Caki2 (cell line): ENCODE measurements at regions not wholly inside any gene's neighbourhood (a gene's known extent, or its start where the extent isn't known, plus 50 kb on each side); places are given as distances from the start of the nearest gene placed in this dataset.

ENCODE experiments used
- DNase-seq: peaks from one replicate; pipeline ENCODE4 v3.0.0-alpha.2; 2015; ENCODE audit warnings: low read depth
- in situ Hi-C: cut with HindIII; loops from 2 replicates; pipeline ENCODE4 v1.10.0; 2016; ENCODE audit warnings: low sequenced_read_pairs, low pct_unique_long_range_greater_than_20kb, mixed read lengths

GRCh38 chr3:187973977-187974870 is 179.7 kb upstream of the LPP start:
- no peak for DNase-seq
- in situ Hi-C loops: no loop called here

- DNase-seq: peak; percentile 32
- in situ Hi-C loops: no loop called here
Observed at GRCh38 chr3:187974871-187975271, 179.1 kb upstream of the LPP start.

- DNase-seq: peak; percentile 83
- in situ Hi-C loops: no loop called here
Observed at GRCh38 chr3:187975561-187976364, 178.2 kb upstream of the LPP start.

GRCh38 chr3:187976365-187976900 is 177.5 kb upstream of the LPP start:
- in situ Hi-C loops: no loop called here
- DNase-seq: peak; percentile 71

DNA sequence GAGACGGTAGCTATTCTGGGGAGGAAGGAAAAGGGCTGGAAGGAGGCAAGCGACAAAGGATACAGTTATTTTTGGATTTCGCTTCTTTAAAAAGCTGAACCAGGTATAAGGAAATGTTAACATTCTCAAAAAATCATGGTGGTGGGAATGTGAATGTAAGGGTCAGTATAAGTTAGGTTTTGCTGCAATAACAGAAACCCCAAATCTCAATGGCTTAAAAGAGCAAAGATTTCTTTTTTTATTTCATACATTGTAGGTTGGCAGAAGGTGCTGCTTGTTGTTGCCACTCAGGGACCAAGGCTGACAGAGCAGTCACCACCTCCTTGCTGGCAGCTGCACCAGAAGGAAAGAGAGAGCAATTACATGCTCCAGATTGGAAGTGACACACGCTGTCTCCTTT is 176.3 kb upstream of the LPP start:
- in situ Hi-C loops: no loop called here
- no peak for DNase-seq

DNA sequence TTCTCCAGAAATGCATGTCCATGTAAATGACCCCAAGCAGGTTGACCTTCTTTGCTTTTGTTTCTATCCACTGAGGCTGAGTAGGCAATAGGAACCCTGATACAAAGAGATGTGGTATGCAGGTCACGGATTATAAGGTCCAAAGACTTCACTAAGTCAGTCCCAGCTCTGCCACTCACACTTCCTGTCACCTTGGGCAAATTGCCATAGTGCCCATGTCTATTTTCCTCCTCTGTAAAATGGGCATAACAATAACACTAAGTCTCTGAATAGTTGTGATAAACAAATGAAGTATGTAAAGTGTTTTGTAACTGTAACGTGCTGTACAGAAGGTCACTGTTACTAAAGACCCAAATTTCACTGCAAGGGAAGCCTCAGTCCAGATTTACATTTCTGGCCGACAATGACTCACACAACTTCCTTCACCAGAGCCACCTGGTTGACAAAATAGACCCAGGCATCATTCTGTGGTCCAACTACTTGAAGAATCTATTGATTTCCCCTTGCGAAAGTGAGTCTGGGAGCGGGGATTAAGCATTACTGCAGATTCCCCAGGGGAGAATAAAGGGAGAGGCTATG is 175.4 kb upstream of the LPP start:
- in situ Hi-C loops: no loop called here
- no peak for DNase-seq

DNA sequence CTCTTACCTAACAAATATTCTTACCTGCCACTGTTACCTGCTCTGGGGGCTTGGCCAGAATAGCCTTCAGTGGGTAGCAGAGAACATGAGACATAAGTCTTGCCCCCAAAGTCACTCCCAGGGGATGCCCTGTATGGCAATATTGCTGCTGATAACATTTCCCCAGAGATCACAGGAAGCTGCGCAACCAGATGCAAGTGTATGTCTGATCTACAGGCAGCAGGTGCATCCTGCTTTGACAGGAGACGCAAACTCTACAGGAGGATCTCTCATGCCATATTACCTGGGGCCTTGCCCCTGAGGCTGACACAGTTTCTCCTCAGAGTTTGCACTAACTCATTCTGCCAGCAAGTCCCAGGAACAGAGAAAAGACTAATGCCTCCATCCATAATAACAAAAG is 174.4 kb upstream of the LPP start:
- in situ Hi-C loops: no loop called here
- DNase-seq: no peak

DNA sequence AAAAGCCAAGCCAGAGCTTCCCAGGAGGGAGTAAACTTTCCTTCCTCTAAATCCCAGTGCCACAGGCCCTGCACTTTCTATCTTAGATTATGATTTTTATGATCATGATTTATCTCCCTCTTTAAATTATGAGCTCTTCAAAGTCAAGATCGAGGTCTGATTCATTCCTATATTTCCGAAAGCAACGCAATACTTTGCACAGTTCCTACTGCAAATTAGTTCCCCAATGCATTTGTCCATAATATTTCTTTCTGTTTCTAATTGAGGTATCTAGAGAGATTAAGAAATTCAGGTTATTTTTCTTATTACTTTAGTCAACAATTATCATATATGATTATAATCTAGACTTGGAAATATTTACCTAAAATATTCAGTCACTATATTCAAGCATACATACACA is 173.1 kb upstream of the LPP start:
- in situ Hi-C loops: no loop called here

GRCh38 chr3:187982142-187982541 is 171.8 kb upstream of the LPP start:
- peak; percentile 43 for DNase-seq
- in situ Hi-C loops: no loop called here

More for the DNA sequence above, 173.1 kb upstream of the LPP start:
- DNase-seq: no peak

DNA sequence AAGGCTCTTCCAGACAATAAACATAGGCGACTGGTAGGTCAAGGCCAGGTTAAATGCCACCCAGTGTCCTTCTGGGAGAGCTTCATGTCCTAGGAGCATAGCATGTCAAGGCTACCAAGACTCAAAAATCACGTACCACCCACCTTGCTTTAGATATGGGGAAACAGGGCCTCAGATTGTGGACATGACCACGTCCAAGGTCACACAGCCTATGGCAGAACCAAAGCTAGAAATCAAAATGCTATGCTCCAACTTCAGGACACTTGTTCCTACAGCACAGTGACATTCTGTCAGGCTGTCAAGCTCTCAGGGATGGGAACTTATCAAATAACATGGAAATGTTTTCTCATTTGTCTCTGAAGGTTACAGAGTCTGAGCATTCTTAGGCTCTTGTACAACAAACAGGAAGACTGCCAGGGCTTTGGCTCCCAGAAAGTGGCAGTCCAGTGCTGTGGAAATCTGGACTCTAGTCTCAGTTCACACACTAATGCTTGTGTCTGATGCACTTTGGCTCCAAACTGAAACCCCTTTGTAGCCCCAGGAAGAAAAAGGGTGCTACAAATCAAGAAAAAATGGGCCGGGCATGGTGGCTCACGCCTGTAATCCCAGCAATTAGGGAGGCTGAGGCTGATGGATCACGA is 170.4 kb upstream of the LPP start:
- in situ Hi-C loops: no loop called here
- DNase-seq: no peak

- in situ Hi-C loops: no loop called here
- no peak for DNase-seq
Observed at GRCh38 chr3:187985647-187986046, 168.3 kb upstream of the LPP start.

GRCh38 chr3:187986514-187986934 is 167.4 kb upstream of the LPP start:
- peak; percentile 83 for DNase-seq
- in situ Hi-C loops: no loop called here

GRCh38 chr3:187987187-187987586 is 166.8 kb upstream of the LPP start:
- in situ Hi-C loops: no loop called here

GRCh38 chr3:187987924-187988323 is 166.0 kb upstream of the LPP start:
- in situ Hi-C loops: no loop called here

More at GRCh38 chr3:187987187-187987586, 166.8 kb upstream of the LPP start:
- DNase-seq: no peak

GRCh38 chr3:187989575-187990153 is 164.3 kb upstream of the LPP start:
- no peak for DNase-seq
- in situ Hi-C loops: no loop called here

More at GRCh38 chr3:187987924-187988323, 166.0 kb upstream of the LPP start:
- DNase-seq: no peak

DNA sequence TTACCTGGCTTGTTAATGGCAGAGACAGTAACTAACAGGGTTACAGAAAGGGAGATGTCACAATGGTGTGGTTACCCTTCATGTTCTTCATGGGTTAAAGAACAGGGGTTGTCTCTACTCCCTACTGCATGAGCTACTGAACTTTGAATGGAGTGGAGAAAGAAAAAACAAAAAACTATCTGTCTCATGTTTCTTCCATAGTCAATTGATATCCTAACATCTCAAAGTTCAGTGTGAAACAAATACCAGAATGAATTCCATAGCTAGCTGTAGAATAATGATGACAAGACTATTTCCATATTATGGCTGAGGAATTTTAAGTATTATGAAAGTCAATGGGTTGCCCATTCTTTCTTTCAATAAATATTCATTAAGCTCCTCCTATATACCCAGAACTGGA is 161.3 kb upstream of the LPP start:
- in situ Hi-C loops: no loop called here
- DNase-seq: no peak

DNA sequence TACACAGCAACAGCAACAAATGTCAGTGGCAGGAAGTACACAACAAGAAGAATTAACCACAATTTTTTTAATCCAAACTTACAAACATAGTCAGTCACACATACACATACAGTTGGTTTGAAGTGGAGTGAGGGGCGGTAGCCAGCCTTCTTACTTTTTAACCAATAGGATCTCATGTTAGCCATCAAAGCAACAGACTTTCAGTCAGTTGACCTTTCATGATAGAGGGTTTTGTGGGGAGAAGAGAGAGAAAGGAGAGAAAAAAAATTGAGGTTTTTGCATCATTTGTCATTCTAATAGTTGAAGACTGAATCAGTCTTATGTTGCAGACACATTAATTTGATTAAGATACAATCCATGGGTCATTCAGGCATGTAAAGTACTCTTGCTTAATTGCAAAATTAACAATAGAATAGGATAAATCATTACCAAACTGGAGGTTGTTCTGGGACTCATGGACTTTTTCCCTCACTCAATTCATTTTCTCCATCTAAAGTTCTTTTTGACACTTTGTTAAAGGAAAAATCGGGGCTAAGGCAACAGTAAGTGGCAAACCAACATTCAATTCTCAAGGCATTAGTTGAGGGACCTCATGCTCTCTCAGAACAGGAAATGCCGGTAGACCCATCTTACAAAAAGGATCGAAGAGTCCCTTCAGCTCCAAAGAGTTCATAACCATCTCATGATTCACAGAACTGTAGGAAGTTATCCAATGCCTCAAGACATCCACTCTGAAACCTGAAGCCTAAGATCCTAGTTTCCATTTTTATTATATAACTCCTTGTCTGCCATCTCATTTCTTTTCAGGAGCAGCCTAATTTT is 159.5 kb upstream of the LPP start:
- DNase-seq: no peak
- in situ Hi-C loops: no loop called here
